ENCODE measurements at regions not wholly inside any gene's neighbourhood (a gene's known extent, or its start where the extent isn't known, plus 50 kb on each side); places are given as distances from the start of the nearest gene placed in this dataset.

GRCh38 chr12:20289520-20289919, 78.8 kb upstream of the PDE3A start:
- ATAC-seq (ENCODE audit: low read depth in 2 of 2): no peak
- Mint-ChIP-seq H3K4me1 (no peaks in the 10 kb centered on the region), H3K9me3 (peaks cover 0 to 16% (median 5%) of the 10 kb centered on the region in 7 donors), H3K27ac (no peak overlapping the region), H3K36me3 (no peaks in the 10 kb centered on the region), H3K4me3 (no peak overlapping the region), H3K27me3 (no peaks in the 10 kb centered on the region)
- DNase-seq: no peak

GRCh38 chr12:20300457-20300856, 67.9 kb upstream of the PDE3A start:
- DNase-seq (no peak), ATAC-seq (ENCODE audit: low read depth in 2 of 2) (no peak)
- H3K27ac Mint-ChIP-seq: no peak overlapping the region
- H3K36me3 Mint-ChIP-seq: peaks cover 0 to 8% of the 10 kb centered on the region in 2 donors
- H3K9me3 Mint-ChIP-seq: peaks cover 12 to 30% (median 20%) of the 10 kb centered on the region in 7 donors
- H3K4me3 Mint-ChIP-seq: no peak overlapping the region
- no peaks in the 10 kb centered on the region for H3K4me1 Mint-ChIP-seq
- no peaks in the 10 kb centered on the region for H3K27me3 Mint-ChIP-seq

DNA sequence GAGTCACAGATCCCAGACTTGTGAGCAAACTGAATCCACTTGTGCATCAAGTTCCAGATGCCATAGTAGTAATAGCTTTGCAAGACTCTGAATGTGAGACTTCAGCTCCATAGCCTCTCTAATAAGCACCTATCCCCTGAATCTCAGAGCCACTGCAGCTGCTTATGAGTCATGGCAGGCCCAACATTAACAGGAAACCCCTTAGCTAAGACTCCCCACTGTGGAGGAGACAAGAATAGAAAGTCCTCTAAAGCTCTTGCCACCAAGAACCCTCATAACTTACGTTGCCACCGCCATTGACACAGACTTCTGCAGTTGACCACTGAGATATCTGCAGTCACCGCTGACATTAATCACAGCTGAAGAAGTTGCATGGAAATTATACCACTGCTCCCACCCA, 62.9 kb upstream of the PDE3A start:
- Mint-ChIP-seq H3K9me3 (peaks cover 13 to 36% (median 19%) of the 10 kb centered on the region in 7 donors), H3K4me3 (no peak overlapping the region), H3K27me3 (no peaks in the 10 kb centered on the region), H3K36me3 (no peaks in the 10 kb centered on the region), H3K4me1 (no peaks in the 10 kb centered on the region), H3K27ac (no peak overlapping the region)
- no peak for ATAC-seq (ENCODE audit: low read depth in 2 of 2)
- no peak for DNase-seq

GRCh38 chr12:20309504-20310148, 58.7 kb upstream of the PDE3A start:
- Mint-ChIP-seq H3K9me3 (peaks cover 11 to 30% (median 19%) of the 10 kb centered on the region in 7 donors), H3K4me3 (no peak overlapping the region), H3K27ac (no peak overlapping the region), H3K4me1 (no peaks in the 10 kb centered on the region), H3K36me3 (no peaks in the 10 kb centered on the region), H3K27me3 (no peaks in the 10 kb centered on the region)
- DNase-seq: no peak
- no peak for ATAC-seq (ENCODE audit: low read depth in 2 of 2)

DNA sequence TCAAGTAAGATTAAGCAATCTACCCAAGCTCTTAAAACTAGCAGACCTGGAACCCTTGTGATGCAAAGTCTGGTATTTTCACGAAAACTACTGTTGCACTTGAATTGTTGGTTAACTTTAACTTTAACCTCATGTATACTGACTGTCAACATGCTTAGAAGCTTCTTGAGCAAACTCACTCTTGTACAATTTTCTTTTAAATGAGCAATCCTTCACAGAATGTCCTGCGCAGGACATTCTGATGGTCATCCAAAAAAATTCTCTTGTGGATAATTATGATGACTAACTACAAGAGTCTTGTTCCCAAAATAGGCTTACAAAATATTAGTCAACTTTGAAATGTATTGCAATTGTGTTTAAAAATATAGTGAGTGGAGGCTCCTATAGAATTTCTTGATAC, 54.0 kb upstream of the PDE3A start:
- DNase-seq: no peak
- ATAC-seq (ENCODE audit: low read depth in 2 of 2): no peak
- Mint-ChIP-seq H3K27ac (no peak overlapping the region), H3K9me3 (peaks cover 0 to 5% (median 2%) of the 10 kb centered on the region in 7 donors), H3K27me3 (no peaks in the 10 kb centered on the region), H3K4me1 (no peaks in the 10 kb centered on the region), H3K4me3 (no peak overlapping the region), H3K36me3 (no peaks in the 10 kb centered on the region)

DNA sequence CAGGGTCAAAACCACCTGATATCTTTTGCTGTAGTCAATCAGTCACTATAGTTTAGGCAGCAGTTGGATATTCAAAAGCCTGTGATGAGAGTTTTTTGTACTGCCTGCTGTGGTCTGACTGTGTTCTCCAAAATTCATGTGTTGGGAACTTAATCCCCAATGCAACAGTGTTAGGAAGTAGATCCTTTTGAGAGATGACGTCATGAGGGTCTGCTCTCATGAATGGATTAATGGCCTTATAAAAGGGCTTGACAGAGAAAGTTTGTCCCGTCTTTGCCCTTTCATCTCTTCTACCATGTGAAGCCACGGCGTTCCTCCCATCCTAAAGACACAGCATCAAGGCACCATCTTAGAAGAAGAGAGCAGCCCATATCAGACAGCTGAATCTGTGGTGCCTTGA, 50.8 kb upstream of the PDE3A start:
- ATAC-seq (ENCODE audit: low read depth in 2 of 2): no peak
- H3K4me3 Mint-ChIP-seq: no peak overlapping the region
- no peak overlapping the region for H3K27ac Mint-ChIP-seq
- no peaks in the 10 kb centered on the region for H3K4me1 Mint-ChIP-seq
- H3K9me3 Mint-ChIP-seq: peaks cover 0 to 4% (median 0%) of the 10 kb centered on the region in 7 donors
- H3K36me3 Mint-ChIP-seq: no peaks in the 10 kb centered on the region
- no peaks in the 10 kb centered on the region for H3K27me3 Mint-ChIP-seq
- DNase-seq: no peak
